ENCODE measurements at regions not wholly inside any gene's neighbourhood (a gene's known extent, or its start where the extent isn't known, plus 50 kb on each side); places are given as distances from the start of the nearest gene placed in this dataset.

- TF ChIP-seq TAF1 (IDR thresholded peaks at IDR 0.05; ENCODE audit: low read depth): no peak
- TF ChIP-seq USF1 (IDR thresholded peaks at IDR 0.05): no peak
- no peak for TF ChIP-seq CEBPB (IDR thresholded peaks at IDR 0.05)
- TF ChIP-seq EP300 (IDR thresholded peaks at IDR 0.05; ENCODE audit: borderline replicate concordance): no peak
- no peak for TF ChIP-seq EGR1 (IDR thresholded peaks at IDR 0.05)
- no peak for TF ChIP-seq FOXM1 (IDR thresholded peaks at IDR 0.05; ENCODE audit: borderline replicate concordance, low read depth)
- no peak for TF ChIP-seq MAX (IDR thresholded peaks at IDR 0.05)
- TF ChIP-seq YY1 (IDR thresholded peaks at IDR 0.05; ENCODE audit: low read depth): no peak
- no peak for TF ChIP-seq NFIC (IDR thresholded peaks at IDR 0.05)
- TF ChIP-seq CREB1 (IDR thresholded peaks at IDR 0.05; ENCODE audit: low read depth): no peak
- no peak for TF ChIP-seq REST (IDR thresholded peaks at IDR 0.05; ENCODE audit: low read depth)
- no peak for TF ChIP-seq RAD21 (IDR thresholded peaks at IDR 0.05; ENCODE audit: low read depth)
- TF ChIP-seq ZBTB7A (IDR thresholded peaks at IDR 0.05; ENCODE audit: low read depth): no peak
- no peak for TF ChIP-seq TEAD4 (IDR thresholded peaks at IDR 0.05)
These were observed 174.0 kb upstream of the WSCD1 start for GRCh38 chr17:5896215-5896614.

Measured in Ishikawa (cell line).